Activated T-helper 17 cell treated with anti-CD3 and anti-CD28 coated beads, Interleukin-2, amount 50 U/mL, for 72 hours (primary cell): ENCODE measurements at regions not wholly inside any gene's neighbourhood (a gene's known extent, or its start where the extent isn't known, plus 50 kb on each side); places are given as distances from the start of the nearest gene placed in this dataset.
A peak's percentile ranks its signal among the peaks of the same experiment; 100 is the strongest.
"Not testable (repeated sequence)": the region's sequence is repeated elsewhere in the genome, so short reads cannot be mapped to it uniquely, and the experiment has no call there.

ENCODE experiments used
- ATAC-seq: fragments of 150-1000 bp; cut with Tn5 transposase; replicated peaks from 2 replicates; pipeline ENCODE4 v1.10.0; 2021; ENCODE audit warnings: mild to moderate bottlenecking, moderate library complexity
- H3K27ac Mint-ChIP-seq: one replicate; pipeline ENCODE4 v1.8.0; 2022; ENCODE audit warnings: mixed read lengths
- H3K27me3 Mint-ChIP-seq: one replicate; pipeline ENCODE4 v1.8.0; 2022; ENCODE audit warnings: mixed read lengths
- H3K36me3 Mint-ChIP-seq: one replicate; pipeline ENCODE4 v1.8.0; 2022; ENCODE audit warnings: low read depth, mild to moderate bottlenecking, mixed read lengths
- H3K4me1 Mint-ChIP-seq: one replicate; pipeline ENCODE4 v1.8.0; 2022; ENCODE audit warnings: mixed read lengths
- H3K4me3 Mint-ChIP-seq: one replicate; pipeline ENCODE4 v1.8.0; 2022; ENCODE audit warnings: mild to moderate bottlenecking, mixed read lengths
- H3K9me3 Mint-ChIP-seq: one replicate; pipeline ENCODE4 v1.8.0; 2022; ENCODE audit warnings: mixed read lengths

GRCh38 chr1:199218533-199218932, 579.7 kb downstream of the PTPRC start:
- Mint-ChIP-seq H3K4me3 (no peak overlapping the region), H3K27me3 (no peaks in the 10 kb centered on the region), H3K27ac (no peak overlapping the region), H3K36me3 (no peaks in the 10 kb centered on the region), H3K9me3 (peaks cover 8% of the 10 kb centered on the region), H3K4me1 (peaks cover 4% of the 10 kb centered on the region)
- no peak for ATAC-seq

GRCh38 chr1:199220031-199220430, 581.2 kb downstream of the PTPRC start:
- Mint-ChIP-seq H3K27ac (no peak overlapping the region), H3K9me3 (peaks cover 8% of the 10 kb centered on the region), H3K36me3 (no peaks in the 10 kb centered on the region), H3K4me3 (no peak overlapping the region), H3K27me3 (no peaks in the 10 kb centered on the region), H3K4me1 (peaks cover 4% of the 10 kb centered on the region)
- no peak for ATAC-seq

GRCh38 chr1:199221371-199222150, 582.7 kb downstream of the PTPRC start:
- Mint-ChIP-seq H3K4me3 (no peak overlapping the region), H3K27ac (no peak overlapping the region), H3K9me3 (peaks cover 3% of the 10 kb centered on the region), H3K27me3 (no peaks in the 10 kb centered on the region), H3K36me3 (no peaks in the 10 kb centered on the region), H3K4me1 (peaks cover 10% of the 10 kb centered on the region)
- ATAC-seq = no peak

- no peaks in the 10 kb centered on the region for H3K27me3 Mint-ChIP-seq
- H3K27ac Mint-ChIP-seq = no peak overlapping the region
- no peaks in the 10 kb centered on the region for H3K36me3 Mint-ChIP-seq
- no peak for ATAC-seq
- peaks cover 3% of the 10 kb centered on the region for H3K9me3 Mint-ChIP-seq
- peaks cover 8% of the 10 kb centered on the region for H3K4me1 Mint-ChIP-seq
- H3K4me3 Mint-ChIP-seq = no peak overlapping the region
Observed at GRCh38 chr1:199223936-199224335, 585.1 kb downstream of the PTPRC start.

GRCh38 chr1:199226163-199226562, 587.3 kb downstream of the PTPRC start:
- peak; percentile 99 for ATAC-seq
- H3K4me3 Mint-ChIP-seq = peak overlapping the region; percentile 64
- no peaks in the 10 kb centered on the region for H3K36me3 Mint-ChIP-seq
- peak overlapping the region; percentile 65 for H3K27ac Mint-ChIP-seq
- peaks cover 8% of the 10 kb centered on the region for H3K4me1 Mint-ChIP-seq
- peaks cover 7% of the 10 kb centered on the region for H3K9me3 Mint-ChIP-seq
- no peaks in the 10 kb centered on the region for H3K27me3 Mint-ChIP-seq

DNA sequence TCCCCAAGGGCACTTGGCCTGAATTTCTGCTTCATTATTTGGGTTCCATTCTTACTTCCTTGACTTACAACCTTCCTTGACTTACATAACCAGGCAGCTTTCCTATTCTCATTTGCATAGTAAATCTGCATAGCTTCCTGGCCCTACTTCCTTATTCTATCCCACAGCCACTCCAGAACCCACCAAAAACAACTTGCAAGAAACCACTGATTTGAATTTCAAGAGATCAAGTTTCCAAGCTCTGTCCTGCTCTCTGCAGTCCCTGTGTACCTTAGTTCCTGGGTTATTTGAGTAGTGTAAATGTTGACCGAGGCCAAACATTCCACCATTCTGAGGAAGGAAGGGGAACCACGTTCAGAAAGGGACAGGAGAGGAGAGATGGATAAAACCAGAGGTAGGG, 603.3 kb downstream of the PTPRC start:
- Mint-ChIP-seq H3K27ac (no peak overlapping the region), H3K4me3 (no peak overlapping the region), H3K9me3 (no peaks in the 10 kb centered on the region), H3K4me1 (peaks cover 7% of the 10 kb centered on the region), H3K36me3 (no peaks in the 10 kb centered on the region), H3K27me3 (no peaks in the 10 kb centered on the region)
- ATAC-seq = no peak

GRCh38 chr1:199242601-199243000, 603.8 kb downstream of the PTPRC start:
- H3K27me3 Mint-ChIP-seq = no peaks in the 10 kb centered on the region

DNA sequence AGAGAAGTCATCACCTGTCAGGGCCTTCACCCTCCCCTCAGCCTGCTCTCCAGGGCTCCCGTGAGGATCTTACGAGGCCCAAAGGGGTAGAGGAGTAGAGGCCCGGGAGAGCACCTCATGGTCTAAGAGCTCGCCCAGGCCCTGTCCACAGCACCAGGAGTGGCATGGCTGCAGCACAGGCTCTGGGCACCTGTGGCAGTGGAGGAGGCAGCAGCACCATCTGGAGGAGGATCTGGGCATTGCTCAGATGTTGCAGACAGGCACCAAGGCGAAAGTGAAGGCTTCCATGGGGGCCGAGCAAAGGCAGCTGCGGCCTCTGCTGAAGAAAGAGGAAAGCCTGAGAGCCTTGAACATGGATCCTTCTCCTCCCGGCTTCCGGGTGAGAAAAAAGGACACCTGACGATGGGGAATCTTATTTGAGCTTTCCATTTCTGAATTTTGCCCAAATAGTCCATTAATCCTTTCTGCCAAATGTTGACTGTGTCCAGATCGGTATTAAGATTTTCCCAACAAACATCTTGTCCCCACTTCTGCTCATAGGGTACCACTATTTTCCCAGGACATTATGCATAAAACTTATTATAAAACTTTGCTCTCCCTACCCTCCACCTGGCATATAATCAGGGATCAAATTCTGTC, 604.7 kb downstream of the PTPRC start:
- peak; percentile 99 for ATAC-seq
- Mint-ChIP-seq H3K4me3 (peak overlapping the region; percentile 26), H3K36me3 (no peaks in the 10 kb centered on the region), H3K9me3 (no peaks in the 10 kb centered on the region), H3K27ac (no peak overlapping the region), H3K27me3 (no peaks in the 10 kb centered on the region), H3K4me1 (peaks cover 7% of the 10 kb centered on the region)

More at GRCh38 chr1:199242601-199243000, 603.8 kb downstream of the PTPRC start:
- Mint-ChIP-seq H3K4me1 (peaks cover 7% of the 10 kb centered on the region), H3K4me3 (no peak overlapping the region), H3K27ac (no peak overlapping the region), H3K9me3 (no peaks in the 10 kb centered on the region), H3K36me3 (no peaks in the 10 kb centered on the region)
- no peak for ATAC-seq

DNA sequence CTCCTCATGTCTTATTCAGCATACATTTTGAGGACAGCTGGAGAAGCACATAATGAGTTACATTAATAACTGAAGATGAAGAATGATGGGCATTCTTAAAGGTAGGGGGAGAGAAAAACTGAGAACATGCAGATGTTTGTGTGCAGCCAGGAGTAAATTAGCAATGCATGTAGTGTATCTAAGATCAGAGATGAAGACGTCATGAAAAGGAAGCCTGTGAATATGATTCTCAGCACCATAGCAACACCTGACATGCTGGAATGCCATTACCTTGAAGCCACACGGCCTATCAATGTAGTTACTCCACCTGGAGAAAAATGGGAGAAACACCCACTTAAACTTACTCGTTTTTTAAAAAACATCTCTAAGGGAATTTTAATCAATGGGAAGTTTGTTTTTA, 607.1 kb downstream of the PTPRC start:
- no peaks in the 10 kb centered on the region for H3K36me3 Mint-ChIP-seq
- H3K9me3 Mint-ChIP-seq = no peaks in the 10 kb centered on the region
- ATAC-seq = no peak
- H3K27me3 Mint-ChIP-seq = no peaks in the 10 kb centered on the region
- H3K4me3 Mint-ChIP-seq = no peak overlapping the region
- no peak overlapping the region for H3K27ac Mint-ChIP-seq
- H3K4me1 Mint-ChIP-seq = peaks cover 7% of the 10 kb centered on the region

GRCh38 chr1:199246716-199247115, 607.9 kb downstream of the PTPRC start:
- Mint-ChIP-seq H3K4me3 (no peak overlapping the region), H3K27me3 (no peaks in the 10 kb centered on the region)
- ATAC-seq = no peak

DNA sequence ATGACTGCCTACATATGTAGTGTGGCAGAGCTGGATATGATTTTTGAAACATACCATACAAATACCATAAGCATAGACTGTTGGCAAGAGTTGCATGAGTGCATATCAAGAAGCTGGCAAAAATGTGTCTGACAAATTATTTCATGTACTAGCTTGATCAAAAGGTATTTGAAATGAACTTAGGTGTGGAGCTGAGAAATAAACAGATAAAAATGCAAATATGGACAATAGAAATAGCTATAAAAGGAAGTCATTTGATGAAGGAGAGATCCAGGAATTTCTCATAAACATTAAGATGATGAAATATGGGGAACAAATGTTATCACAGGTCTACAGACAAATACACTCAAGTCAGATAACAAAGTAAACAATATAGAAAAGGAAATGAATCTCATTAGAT, 609.1 kb downstream of the PTPRC start:
- no peak for ATAC-seq
- Mint-ChIP-seq H3K36me3 (no peaks in the 10 kb centered on the region), H3K27me3 (no peaks in the 10 kb centered on the region), H3K4me3 (no peak overlapping the region), H3K27ac (no peak overlapping the region), H3K4me1 (no peaks in the 10 kb centered on the region), H3K9me3 (no peaks in the 10 kb centered on the region)

More at GRCh38 chr1:199246716-199247115, 607.9 kb downstream of the PTPRC start:
- no peaks in the 10 kb centered on the region for H3K9me3 Mint-ChIP-seq
- H3K27ac Mint-ChIP-seq = no peak overlapping the region
- H3K36me3 Mint-ChIP-seq = no peaks in the 10 kb centered on the region
- peaks cover 7% of the 10 kb centered on the region for H3K4me1 Mint-ChIP-seq

DNA sequence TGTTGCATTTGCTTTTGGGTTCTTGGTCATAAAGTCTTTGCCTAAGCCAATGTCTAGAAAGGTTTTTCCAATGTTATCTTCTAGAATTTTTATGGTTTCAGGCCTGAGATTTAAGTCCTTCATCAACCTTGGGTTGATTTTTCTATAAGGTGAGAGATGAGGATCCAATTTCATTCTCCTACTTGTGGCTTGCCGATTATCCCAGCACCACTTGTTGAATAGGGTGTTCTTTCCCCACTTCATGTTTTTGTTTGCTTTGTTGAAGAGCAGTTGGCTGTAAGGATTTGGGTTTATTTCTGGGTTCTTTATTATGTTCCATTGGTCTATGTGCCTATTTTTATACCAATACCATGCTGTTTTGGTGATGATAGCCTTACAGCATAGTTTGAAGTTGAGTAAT, 615.2 kb downstream of the PTPRC start:
- ATAC-seq, H3K4me3 Mint-ChIP-seq, H3K27ac Mint-ChIP-seq, H3K27me3 Mint-ChIP-seq, H3K9me3 Mint-ChIP-seq, H3K36me3 Mint-ChIP-seq, H3K4me1 Mint-ChIP-seq: not testable (repeated sequence)

DNA sequence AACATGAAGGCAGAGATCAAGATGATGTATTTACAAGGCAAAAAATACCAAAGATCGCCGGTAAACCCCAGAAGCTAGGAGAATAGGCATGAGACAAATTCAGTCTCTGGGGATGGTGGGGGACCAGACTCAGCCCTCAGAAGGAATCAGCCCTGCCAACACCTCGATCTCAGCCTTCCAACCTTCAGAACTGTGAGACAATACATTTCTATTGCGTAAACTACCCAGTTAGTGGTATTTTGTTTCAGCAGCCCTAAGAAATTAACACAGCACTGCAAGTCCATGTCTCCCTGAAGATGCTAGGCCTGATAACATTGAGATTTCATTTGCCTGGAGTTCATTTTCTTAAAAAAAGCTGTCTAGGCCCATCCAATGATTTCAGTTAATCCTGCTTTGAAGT, 622.5 kb downstream of the PTPRC start:
- Mint-ChIP-seq H3K27ac (no peak overlapping the region), H3K9me3 (no peaks in the 10 kb centered on the region), H3K27me3 (peaks cover 12% of the 10 kb centered on the region), H3K4me1 (no peaks in the 10 kb centered on the region), H3K4me3 (no peak overlapping the region), H3K36me3 (no peaks in the 10 kb centered on the region)
- ATAC-seq = no peak

- H3K9me3 Mint-ChIP-seq = no peaks in the 10 kb centered on the region
- peaks cover 5% of the 10 kb centered on the region for H3K27me3 Mint-ChIP-seq
- H3K36me3 Mint-ChIP-seq = no peaks in the 10 kb centered on the region
- no peaks in the 10 kb centered on the region for H3K4me1 Mint-ChIP-seq
- H3K4me3 Mint-ChIP-seq = no peak overlapping the region
- H3K27ac Mint-ChIP-seq = no peak overlapping the region
- peak; percentile 61 for ATAC-seq
Observed at GRCh38 chr1:199264283-199264682, 625.4 kb downstream of the PTPRC start.

DNA sequence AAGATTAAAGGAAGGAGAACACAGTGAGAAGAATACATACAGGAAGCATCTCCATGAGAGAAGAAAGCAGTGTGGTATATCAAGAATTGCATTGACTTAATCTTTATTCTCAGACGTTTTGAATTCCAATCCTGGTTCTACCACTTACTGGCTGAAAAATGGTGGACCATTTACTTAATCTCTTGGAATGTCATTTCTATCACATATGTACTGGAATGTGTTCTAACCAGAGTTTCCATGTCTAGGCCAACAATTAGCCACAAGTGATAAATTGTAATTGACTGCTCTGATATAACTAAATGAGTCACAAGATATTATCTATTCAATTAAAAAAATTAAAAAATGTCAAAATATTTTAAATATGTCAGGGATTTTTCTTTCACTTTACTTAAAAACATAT, 626.1 kb downstream of the PTPRC start:
- no peaks in the 10 kb centered on the region for H3K36me3 Mint-ChIP-seq
- ATAC-seq = no peak
- H3K27ac Mint-ChIP-seq = no peak overlapping the region
- no peaks in the 10 kb centered on the region for H3K9me3 Mint-ChIP-seq
- H3K27me3 Mint-ChIP-seq = peaks cover 4% of the 10 kb centered on the region
- H3K4me1 Mint-ChIP-seq = no peaks in the 10 kb centered on the region
- H3K4me3 Mint-ChIP-seq = no peak overlapping the region
